22Rv1 (cell line): ENCODE measurements at regions not wholly inside any gene's neighbourhood (a gene's known extent, or its start where the extent isn't known, plus 50 kb on each side); places are given as distances from the start of the nearest gene placed in this dataset.

Experiments used
- CTCF ChIP-seq: fragments of 450-650 bp; IDR thresholded peaks from 2 replicates; pipeline ENCODE4 v1.5.1; 2017; ENCODE audit warnings: mild to moderate bottlenecking
- ZFX ChIP-seq: fragments of 450-650 bp; IDR thresholded peaks from 2 replicates; pipeline ENCODE4 v1.6.1; 2017; ENCODE audit warnings: antibody characterized with exemption, borderline replicate concordance

- TF ChIP-seq CTCF, result no peak
- no peak for TF ChIP-seq ZFX
Measured at GRCh38 chr7:46484906-46485305, 563.8 kb upstream of the IGFBP3 start.
